ENCODE measurements at regions not wholly inside any gene's neighbourhood (a gene's known extent, or its start where the extent isn't known, plus 50 kb on each side); places are given as distances from the start of the nearest gene placed in this dataset.
"Not testable (repeated sequence)": the region's sequence is repeated elsewhere in the genome, so short reads cannot be mapped to it uniquely, and the experiment has no call there.

DNA sequence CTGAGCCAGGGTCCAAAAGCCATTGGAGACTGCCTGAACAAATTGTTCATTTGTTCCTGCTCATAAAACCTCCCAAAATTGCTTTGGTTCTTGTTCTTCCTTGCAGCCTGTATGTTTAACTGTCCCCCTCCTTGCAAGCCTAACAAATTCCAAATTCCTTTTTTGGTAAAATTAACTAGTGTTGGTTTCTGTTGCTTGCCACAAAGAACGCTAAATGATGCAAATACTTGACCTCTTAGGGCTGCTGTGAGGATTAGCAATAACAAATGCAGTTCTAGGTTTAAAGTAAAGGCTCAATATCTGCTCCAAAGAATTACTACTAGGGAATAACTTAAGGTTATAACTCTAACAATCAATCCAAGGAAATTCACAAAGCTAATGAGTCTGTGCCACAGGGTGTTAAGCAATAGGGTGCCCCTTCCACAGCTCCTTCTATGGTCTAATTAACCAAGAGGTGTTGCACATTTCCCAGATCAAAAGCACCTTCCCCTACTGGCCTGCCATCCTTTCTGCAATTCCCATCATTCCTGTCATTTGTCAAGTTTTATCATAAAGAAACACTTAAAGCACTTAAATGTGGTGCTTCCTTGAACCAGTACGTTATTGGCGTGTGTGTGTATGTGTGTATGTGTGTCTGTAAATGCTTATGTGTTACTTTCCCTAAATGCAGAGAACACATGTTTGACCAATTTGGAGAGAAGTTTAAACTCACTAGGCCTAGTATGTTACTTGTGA lies 110.2 kb downstream of the RAP2A start:
- no peak for ATAC-seq
- TF ChIP-seq POU6F1 (CRISPR knock-in tag; IDR thresholded peaks at IDR 0.05; ENCODE audit: borderline replicate concordance, low read depth) (no peak), GLIS3 (CRISPR knock-in tag; IDR thresholded peaks at IDR 0.05) (no peak), BACH2 (CRISPR knock-in tag; IDR thresholded peaks at IDR 0.05; ENCODE audit: borderline replicate concordance) (no peak), ZFP3 (CRISPR knock-in tag; IDR thresholded peaks at IDR 0.05) (no peak), ZNF565 (CRISPR knock-in tag; conservative IDR thresholded peaks at IDR 0.05; ENCODE audit: low read depth) (no peak), PPARA (CRISPR knock-in tag; IDR thresholded peaks at IDR 0.05; ENCODE audit: borderline replicate concordance) (no peak), RARB (CRISPR knock-in tag; IDR thresholded peaks at IDR 0.05) (no peak)

- ATAC-seq: not testable (repeated sequence)
Observed at GRCh38 chr13:97544971-97545499, 111.1 kb downstream of the RAP2A start.

- no peak for TF ChIP-seq SNAI2 (CRISPR knock-in tag; IDR thresholded peaks at IDR 0.05)
- no peak for TF ChIP-seq BACH2 (CRISPR knock-in tag; IDR thresholded peaks at IDR 0.05; ENCODE audit: borderline replicate concordance)
- no peak for ATAC-seq
Observed at GRCh38 chr13:97548138-97548537, 114.2 kb downstream of the RAP2A start.

DNA sequence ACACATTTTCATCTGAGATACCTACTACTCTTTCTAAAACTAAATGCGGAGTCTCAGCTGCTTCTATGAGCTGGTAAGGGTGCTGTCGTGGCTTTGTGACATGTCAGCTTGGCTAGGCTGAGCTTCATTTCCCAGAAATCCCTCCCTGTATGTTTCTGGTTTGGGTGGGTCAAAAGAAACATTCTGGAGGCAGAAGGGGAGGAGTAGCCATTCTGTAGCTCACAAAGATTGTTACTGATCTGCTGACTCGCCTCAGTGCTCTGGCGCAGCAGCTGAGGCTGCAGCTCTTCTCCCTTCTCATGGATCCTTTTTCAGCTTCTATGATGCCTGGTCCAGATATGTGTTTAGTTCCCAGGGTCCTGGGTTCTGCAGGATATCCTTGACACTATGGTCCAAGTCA lies 114.7 kb downstream of the RAP2A start:
- no peak for ATAC-seq
- TF ChIP-seq ZFP30 (CRISPR knock-in tag; IDR thresholded peaks at IDR 0.05): no peak
- no peak for TF ChIP-seq GLIS3 (CRISPR knock-in tag; IDR thresholded peaks at IDR 0.05)
- no peak for TF ChIP-seq BACH2 (CRISPR knock-in tag; IDR thresholded peaks at IDR 0.05; ENCODE audit: borderline replicate concordance)
- no peak for TF ChIP-seq RARB (CRISPR knock-in tag; IDR thresholded peaks at IDR 0.05)
- TF ChIP-seq ZC3H10 (CRISPR knock-in tag; IDR thresholded peaks at IDR 0.05): no peak
- TF ChIP-seq ZNF70 (CRISPR knock-in tag; IDR thresholded peaks at IDR 0.05): no peak
- no peak for TF ChIP-seq ISL1 (CRISPR knock-in tag; IDR thresholded peaks at IDR 0.05)
- no peak for TF ChIP-seq CSDC2 (CRISPR knock-in tag; IDR thresholded peaks at IDR 0.05)
- TF ChIP-seq ZNF8 (CRISPR knock-in tag; IDR thresholded peaks at IDR 0.05): no peak
- TF ChIP-seq TCF4 (CRISPR knock-in tag; IDR thresholded peaks at IDR 0.05; ENCODE audit: borderline replicate concordance): no peak
- TF ChIP-seq POU6F1 (CRISPR knock-in tag; IDR thresholded peaks at IDR 0.05; ENCODE audit: borderline replicate concordance, low read depth): no peak
- TF ChIP-seq TSHZ2 (CRISPR knock-in tag; IDR thresholded peaks at IDR 0.05): no peak
- TF ChIP-seq CREB5 (CRISPR knock-in tag; IDR thresholded peaks at IDR 0.05; ENCODE audit: low read depth): no peak
- TF ChIP-seq ZNF565 (CRISPR knock-in tag; conservative IDR thresholded peaks at IDR 0.05; ENCODE audit: low read depth): no peak
- TF ChIP-seq SNAI2 (CRISPR knock-in tag; IDR thresholded peaks at IDR 0.05): no peak
- TF ChIP-seq CSRNP3 (CRISPR knock-in tag; IDR thresholded peaks at IDR 0.05): no peak
- TF ChIP-seq PPARA (CRISPR knock-in tag; IDR thresholded peaks at IDR 0.05; ENCODE audit: borderline replicate concordance): no peak
- TF ChIP-seq OSR1 (CRISPR knock-in tag; IDR thresholded peaks at IDR 0.05): no peak

Measured in SK-N-SH treated with all-trans-retinoic acid at 6 μM for 48 hours (cell line).